WTC11 (cell line): ENCODE measurements at regions not wholly inside any gene's neighbourhood (a gene's known extent, or its start where the extent isn't known, plus 50 kb on each side); places are given as distances from the start of the nearest gene placed in this dataset.

ENCODE experiments used
- ATAC-seq: fragments of 200-7000 bp; cut with Tn5 transposase; 2 replicates; pipeline ENCODE4 v1.10.0; 2021; ENCODE audit warnings: mild to moderate bottlenecking, moderate library complexity
- CTCF ChIA-PET: fragments of 300-600 bp; sonication (Branson Sonifier 250); formaldehyde crosslinking; loops from one replicate; lab custom pipeline; 2021; ENCODE audit warnings: antibody characterized with exemption; lab: Charles Lee
- POLR2A ChIA-PET: fragments of 350-600 bp; sonication (Branson Sonifier 250); formaldehyde crosslinking; loops from one replicate; lab custom pipeline; 2021; ENCODE audit warnings: antibody characterized with exemption; lab: Charles Lee
- DNase-seq: peaks from one replicate; pipeline ENCODE4 v3.0.0; 2021; ENCODE audit warnings: low spot score
- H3K27ac Mint-ChIP-seq: 2 replicates; pipeline ENCODE4 v1.8.0; 2021; ENCODE audit warnings: mixed read lengths
- H3K27me3 Mint-ChIP-seq: 2 replicates; pipeline ENCODE4 v1.8.0; 2021; ENCODE audit warnings: low read depth, mild to moderate bottlenecking, moderate library complexity, mixed read lengths
- H3K36me3 Mint-ChIP-seq: 2 replicates; pipeline ENCODE4 v1.8.0; 2021; ENCODE audit warnings: mixed read lengths
- H3K4me1 Mint-ChIP-seq: 2 replicates; pipeline ENCODE4 v1.8.0; 2022; ENCODE audit warnings: mixed read lengths
- H3K4me3 Mint-ChIP-seq: 2 replicates; pipeline ENCODE4 v1.8.0; 2021; ENCODE audit warnings: mild to moderate bottlenecking, moderate library complexity, mixed read lengths
- H3K9me3 Mint-ChIP-seq: 2 replicates; pipeline ENCODE4 v1.8.0; 2021; ENCODE audit warnings: mixed read lengths
- CREB1 ChIP-seq: sonication (generic); formaldehyde crosslinking; IDR thresholded peaks from 2 replicates; pipeline ENCODE4 v1.8.0; 2023; ENCODE audit warnings: mild to moderate bottlenecking, missing genetic modification reagents
- CREM ChIP-seq: sonication (generic); formaldehyde crosslinking; IDR thresholded peaks from 2 replicates; pipeline ENCODE4 v1.8.1; 2022; ENCODE audit warnings: mild to moderate bottlenecking, missing genetic modification reagents, moderate library complexity
- EMX1 ChIP-seq: fragments of 250-450 bp; sonication (Bioruptor Pico); IDR thresholded peaks from 2 replicates; pipeline ENCODE4 v1.8.0; 2021; ENCODE audit warnings: mild to moderate bottlenecking
- ETV6 ChIP-seq: sonication (generic); formaldehyde crosslinking; IDR thresholded peaks from 2 replicates; pipeline ENCODE4 v1.8.1; 2022; ENCODE audit warnings: mild to moderate bottlenecking, missing genetic modification reagents
- MXD4 ChIP-seq: fragments of 250-450 bp; sonication (Bioruptor Pico); IDR thresholded peaks from 2 replicates; pipeline ENCODE4 v1.8.0; 2021; ENCODE audit warnings: mild to moderate bottlenecking, moderate library complexity, borderline replicate concordance
- NR1H2 ChIP-seq: sonication (generic); formaldehyde crosslinking; IDR thresholded peaks from 2 replicates; pipeline ENCODE4 v1.9.0; 2021; ENCODE audit warnings: mild to moderate bottlenecking, moderate library complexity, missing genetic modification reagents
- RELA ChIP-seq: sonication (generic); formaldehyde crosslinking; IDR thresholded peaks from 2 replicates; pipeline ENCODE4 v1.8.1; 2022; ENCODE audit warnings: missing genetic modification reagents, mild to moderate bottlenecking, borderline replicate concordance
- SMAD4 ChIP-seq: sonication (generic); formaldehyde crosslinking; IDR thresholded peaks from 2 replicates; pipeline ENCODE4 v1.8.0; 2022; ENCODE audit warnings: mild to moderate bottlenecking, missing genetic modification reagents
- TEAD4 ChIP-seq: sonication (generic); formaldehyde crosslinking; IDR thresholded peaks from 2 replicates; pipeline ENCODE4 v1.8.0; 2022; ENCODE audit warnings: mild to moderate bottlenecking, missing genetic modification reagents
- ZNF232 ChIP-seq: sonication (generic); formaldehyde crosslinking; IDR thresholded peaks from 2 replicates; pipeline ENCODE4 v1.8.0; 2022; ENCODE audit warnings: mild to moderate bottlenecking, missing genetic modification reagents
- TF ChIP-seq, protein P1 (sequence below): sonication (generic); formaldehyde crosslinking; IDR thresholded peaks from 2 replicates; pipeline ENCODE4 v1.8.1; 2022; ENCODE audit warnings: missing genetic modification reagents, borderline replicate concordance
- TF ChIP-seq, protein P2 (sequence below): fragments of 200-600 bp; IDR thresholded peaks from 2 replicates; pipeline ENCODE4 v1.8.0; 2022; ENCODE audit warnings: antibody characterized with exemption
- TF ChIP-seq, protein P3 (sequence below): fragments of 250-450 bp; sonication (Bioruptor Pico); IDR thresholded peaks from 2 replicates; pipeline ENCODE4 v1.9.0; 2021; ENCODE audit warnings: mild to moderate bottlenecking
- TF ChIP-seq, protein P4 (sequence below): sonication (generic); formaldehyde crosslinking; IDR thresholded peaks from 2 replicates; pipeline ENCODE4 v1.8.0; 2022; ENCODE audit warnings: missing genetic modification reagents
- TF ChIP-seq, protein P5 (sequence below): sonication (generic); formaldehyde crosslinking; conservative IDR thresholded peaks from 2 replicates; pipeline ENCODE4 v1.8.1; 2023; ENCODE audit warnings: mild to moderate bottlenecking, low read depth, missing genetic modification reagents, moderate library complexity
- TF ChIP-seq, protein P6 (sequence below): fragments of 250-450 bp; sonication (Bioruptor Pico); IDR thresholded peaks from 2 replicates; pipeline ENCODE4 v2.1.2; 2022; ENCODE audit warnings: mild to moderate bottlenecking, moderate library complexity
- TF ChIP-seq, protein P7 (sequence below): sonication (generic); formaldehyde crosslinking; IDR thresholded peaks from 2 replicates; pipeline ENCODE4 v1.8.1; 2023; ENCODE audit warnings: mild to moderate bottlenecking, missing genetic modification reagents, moderate library complexity
- TF ChIP-seq, protein P8 (sequence below): sonication (generic); formaldehyde crosslinking; IDR thresholded peaks from 2 replicates; pipeline ENCODE4 v1.8.0; 2022; ENCODE audit warnings: mild to moderate bottlenecking, missing genetic modification reagents

DNA sequence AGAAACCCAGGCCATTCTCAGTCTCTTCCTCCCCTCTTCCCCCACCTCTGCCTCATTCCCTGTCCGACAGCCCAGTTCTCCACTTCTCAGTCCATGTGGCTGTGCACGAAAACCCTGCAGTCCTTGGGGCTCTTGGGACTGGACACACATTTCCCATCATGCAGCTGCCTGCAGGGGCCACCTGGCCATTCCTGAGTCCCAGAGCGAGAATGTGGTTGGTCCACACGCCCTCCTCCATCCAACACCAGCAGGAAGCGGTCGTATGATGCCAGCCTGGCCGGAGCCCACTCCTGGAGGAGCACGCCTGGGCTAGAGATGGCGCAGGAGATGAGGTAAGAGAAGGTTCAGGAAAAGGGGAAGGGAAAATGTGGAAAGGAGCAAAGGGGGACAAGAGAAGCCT lies 222.5 kb downstream of the USP6NL start (continued):
- TF ChIP-seq, protein P1, sequence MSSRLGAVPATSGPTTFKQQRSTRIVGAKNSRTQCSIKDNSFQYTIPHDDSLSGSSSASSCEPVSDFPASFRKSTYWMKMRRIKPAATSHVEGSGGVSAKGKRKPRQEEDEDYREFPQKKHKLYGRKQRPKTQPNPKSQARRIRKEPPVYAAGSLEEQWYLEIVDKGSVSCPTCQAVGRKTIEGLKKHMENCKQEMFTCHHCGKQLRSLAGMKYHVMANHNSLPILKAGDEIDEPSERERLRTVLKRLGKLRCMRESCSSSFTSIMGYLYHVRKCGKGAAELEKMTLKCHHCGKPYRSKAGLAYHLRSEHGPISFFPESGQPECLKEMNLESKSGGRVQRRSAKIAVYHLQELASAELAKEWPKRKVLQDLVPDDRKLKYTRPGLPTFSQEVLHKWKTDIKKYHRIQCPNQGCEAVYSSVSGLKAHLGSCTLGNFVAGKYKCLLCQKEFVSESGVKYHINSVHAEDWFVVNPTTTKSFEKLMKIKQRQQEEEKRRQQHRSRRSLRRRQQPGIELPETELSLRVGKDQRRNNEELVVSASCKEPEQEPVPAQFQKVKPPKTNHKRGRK (CRISPR knock-in tag): no peak
- TF ChIP-seq ETV6 (CRISPR knock-in tag) (no peak), RELA (no peak)
- TF ChIP-seq, all 79 proteins: peak for 0

DNA sequence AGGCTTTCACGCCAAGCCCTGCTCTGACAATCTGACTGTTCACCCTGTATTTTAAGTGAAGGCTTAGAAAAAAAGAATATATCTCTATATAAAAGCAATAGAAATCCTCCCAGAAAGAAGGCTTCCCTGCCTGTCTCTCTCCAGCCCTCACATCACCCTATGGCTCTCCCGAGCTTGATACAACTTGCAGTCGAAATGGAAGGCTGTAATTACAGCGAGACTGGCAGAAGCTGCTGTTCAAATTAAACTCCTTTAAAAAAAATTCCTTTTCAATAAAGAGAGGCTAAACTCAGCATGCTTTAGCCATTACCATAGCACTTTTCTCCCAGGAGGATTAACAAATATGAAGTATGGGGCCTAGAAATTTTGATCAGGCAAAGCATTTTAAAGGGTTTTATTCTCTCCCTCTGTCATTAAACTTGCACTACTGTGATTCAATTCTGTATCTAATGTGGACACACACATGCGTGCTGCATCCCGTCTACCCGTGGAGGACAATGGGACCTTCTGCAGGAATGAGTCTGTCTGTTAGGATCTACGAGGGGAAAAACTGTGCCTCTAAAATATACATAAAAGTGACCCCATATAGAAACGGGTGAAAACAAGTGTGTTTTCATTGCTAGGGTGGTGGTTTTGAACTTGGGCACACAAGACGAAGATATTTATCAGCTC lies 223.8 kb downstream of the USP6NL start:
- H3K9me3 Mint-ChIP-seq: peaks cover 10% of the 10 kb centered on the region; the same call in 1 of the 2 replicates
- H3K36me3 Mint-ChIP-seq: no peaks in the 10 kb centered on the region
- peaks cover 12% of the 10 kb centered on the region for H3K4me1 Mint-ChIP-seq
- no peak overlapping the region for H3K4me3 Mint-ChIP-seq
- TF ChIP-seq NR1H2 (CRISPR knock-in tag) (no peak), SMAD4 (CRISPR knock-in tag) (no peak), CREM (CRISPR knock-in tag) (no peak), EMX1 (no peak), CREB1 (no peak), MXD4 (CRISPR knock-in tag) (no peak), ZNF232 (CRISPR knock-in tag) (no peak), TEAD4 (no peak)
- TF ChIP-seq, protein P2, sequence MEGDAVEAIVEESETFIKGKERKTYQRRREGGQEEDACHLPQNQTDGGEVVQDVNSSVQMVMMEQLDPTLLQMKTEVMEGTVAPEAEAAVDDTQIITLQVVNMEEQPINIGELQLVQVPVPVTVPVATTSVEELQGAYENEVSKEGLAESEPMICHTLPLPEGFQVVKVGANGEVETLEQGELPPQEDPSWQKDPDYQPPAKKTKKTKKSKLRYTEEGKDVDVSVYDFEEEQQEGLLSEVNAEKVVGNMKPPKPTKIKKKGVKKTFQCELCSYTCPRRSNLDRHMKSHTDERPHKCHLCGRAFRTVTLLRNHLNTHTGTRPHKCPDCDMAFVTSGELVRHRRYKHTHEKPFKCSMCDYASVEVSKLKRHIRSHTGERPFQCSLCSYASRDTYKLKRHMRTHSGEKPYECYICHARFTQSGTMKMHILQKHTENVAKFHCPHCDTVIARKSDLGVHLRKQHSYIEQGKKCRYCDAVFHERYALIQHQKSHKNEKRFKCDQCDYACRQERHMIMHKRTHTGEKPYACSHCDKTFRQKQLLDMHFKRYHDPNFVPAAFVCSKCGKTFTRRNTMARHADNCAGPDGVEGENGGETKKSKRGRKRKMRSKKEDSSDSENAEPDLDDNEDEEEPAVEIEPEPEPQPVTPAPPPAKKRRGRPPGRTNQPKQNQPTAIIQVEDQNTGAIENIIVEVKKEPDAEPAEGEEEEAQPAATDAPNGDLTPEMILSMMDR: no peak
- TF ChIP-seq, protein P3, sequence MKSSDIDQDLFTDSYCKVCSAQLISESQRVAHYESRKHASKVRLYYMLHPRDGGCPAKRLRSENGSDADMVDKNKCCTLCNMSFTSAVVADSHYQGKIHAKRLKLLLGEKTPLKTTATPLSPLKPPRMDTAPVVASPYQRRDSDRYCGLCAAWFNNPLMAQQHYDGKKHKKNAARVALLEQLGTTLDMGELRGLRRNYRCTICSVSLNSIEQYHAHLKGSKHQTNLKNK (CRISPR knock-in tag): no peak
- TF ChIP-seq, protein P4, sequence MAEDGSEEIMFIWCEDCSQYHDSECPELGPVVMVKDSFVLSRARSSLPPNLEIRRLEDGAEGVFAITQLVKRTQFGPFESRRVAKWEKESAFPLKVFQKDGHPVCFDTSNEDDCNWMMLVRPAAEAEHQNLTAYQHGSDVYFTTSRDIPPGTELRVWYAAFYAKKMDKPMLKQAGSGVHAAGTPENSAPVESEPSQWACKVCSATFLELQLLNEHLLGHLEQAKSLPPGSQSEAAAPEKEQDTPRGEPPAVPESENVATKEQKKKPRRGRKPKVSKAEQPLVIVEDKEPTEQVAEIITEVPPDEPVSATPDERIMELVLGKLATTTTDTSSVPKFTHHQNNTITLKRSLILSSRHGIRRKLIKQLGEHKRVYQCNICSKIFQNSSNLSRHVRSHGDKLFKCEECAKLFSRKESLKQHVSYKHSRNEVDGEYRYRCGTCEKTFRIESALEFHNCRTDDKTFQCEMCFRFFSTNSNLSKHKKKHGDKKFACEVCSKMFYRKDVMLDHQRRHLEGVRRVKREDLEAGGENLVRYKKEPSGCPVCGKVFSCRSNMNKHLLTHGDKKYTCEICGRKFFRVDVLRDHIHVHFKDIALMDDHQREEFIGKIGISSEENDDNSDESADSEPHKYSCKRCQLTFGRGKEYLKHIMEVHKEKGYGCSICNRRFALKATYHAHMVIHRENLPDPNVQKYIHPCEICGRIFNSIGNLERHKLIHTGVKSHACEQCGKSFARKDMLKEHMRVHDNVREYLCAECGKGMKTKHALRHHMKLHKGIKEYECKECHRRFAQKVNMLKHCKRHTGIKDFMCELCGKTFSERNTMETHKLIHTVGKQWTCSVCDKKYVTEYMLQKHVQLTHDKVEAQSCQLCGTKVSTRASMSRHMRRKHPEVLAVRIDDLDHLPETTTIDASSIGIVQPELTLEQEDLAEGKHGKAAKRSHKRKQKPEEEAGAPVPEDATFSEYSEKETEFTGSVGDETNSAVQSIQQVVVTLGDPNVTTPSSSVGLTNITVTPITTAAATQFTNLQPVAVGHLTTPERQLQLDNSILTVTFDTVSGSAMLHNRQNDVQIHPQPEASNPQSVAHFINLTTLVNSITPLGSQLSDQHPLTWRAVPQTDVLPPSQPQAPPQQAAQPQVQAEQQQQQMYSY (CRISPR knock-in tag): no peak
- TF ChIP-seq, protein P5, sequence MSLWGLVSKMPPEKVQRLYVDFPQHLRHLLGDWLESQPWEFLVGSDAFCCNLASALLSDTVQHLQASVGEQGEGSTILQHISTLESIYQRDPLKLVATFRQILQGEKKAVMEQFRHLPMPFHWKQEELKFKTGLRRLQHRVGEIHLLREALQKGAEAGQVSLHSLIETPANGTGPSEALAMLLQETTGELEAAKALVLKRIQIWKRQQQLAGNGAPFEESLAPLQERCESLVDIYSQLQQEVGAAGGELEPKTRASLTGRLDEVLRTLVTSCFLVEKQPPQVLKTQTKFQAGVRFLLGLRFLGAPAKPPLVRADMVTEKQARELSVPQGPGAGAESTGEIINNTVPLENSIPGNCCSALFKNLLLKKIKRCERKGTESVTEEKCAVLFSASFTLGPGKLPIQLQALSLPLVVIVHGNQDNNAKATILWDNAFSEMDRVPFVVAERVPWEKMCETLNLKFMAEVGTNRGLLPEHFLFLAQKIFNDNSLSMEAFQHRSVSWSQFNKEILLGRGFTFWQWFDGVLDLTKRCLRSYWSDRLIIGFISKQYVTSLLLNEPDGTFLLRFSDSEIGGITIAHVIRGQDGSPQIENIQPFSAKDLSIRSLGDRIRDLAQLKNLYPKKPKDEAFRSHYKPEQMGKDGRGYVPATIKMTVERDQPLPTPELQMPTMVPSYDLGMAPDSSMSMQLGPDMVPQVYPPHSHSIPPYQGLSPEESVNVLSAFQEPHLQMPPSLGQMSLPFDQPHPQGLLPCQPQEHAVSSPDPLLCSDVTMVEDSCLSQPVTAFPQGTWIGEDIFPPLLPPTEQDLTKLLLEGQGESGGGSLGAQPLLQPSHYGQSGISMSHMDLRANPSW (CRISPR knock-in tag): no peak
- TF ChIP-seq, protein P6, sequence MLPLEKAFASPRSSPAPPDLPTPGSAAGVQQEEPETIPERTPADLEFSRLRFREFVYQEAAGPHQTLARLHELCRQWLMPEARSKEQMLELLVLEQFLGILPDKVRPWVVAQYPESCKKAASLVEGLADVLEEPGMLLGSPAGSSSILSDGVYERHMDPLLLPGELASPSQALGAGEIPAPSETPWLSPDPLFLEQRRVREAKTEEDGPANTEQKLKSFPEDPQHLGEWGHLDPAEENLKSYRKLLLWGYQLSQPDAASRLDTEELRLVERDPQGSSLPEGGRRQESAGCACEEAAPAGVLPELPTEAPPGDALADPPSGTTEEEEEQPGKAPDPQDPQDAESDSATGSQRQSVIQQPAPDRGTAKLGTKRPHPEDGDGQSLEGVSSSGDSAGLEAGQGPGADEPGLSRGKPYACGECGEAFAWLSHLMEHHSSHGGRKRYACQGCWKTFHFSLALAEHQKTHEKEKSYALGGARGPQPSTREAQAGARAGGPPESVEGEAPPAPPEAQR (CRISPR knock-in tag): no peak
- TF ChIP-seq, protein P7, sequence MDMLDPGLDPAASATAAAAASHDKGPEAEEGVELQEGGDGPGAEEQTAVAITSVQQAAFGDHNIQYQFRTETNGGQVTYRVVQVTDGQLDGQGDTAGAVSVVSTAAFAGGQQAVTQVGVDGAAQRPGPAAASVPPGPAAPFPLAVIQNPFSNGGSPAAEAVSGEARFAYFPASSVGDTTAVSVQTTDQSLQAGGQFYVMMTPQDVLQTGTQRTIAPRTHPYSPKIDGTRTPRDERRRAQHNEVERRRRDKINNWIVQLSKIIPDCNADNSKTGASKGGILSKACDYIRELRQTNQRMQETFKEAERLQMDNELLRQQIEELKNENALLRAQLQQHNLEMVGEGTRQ (CRISPR knock-in tag): no peak
- TF ChIP-seq, protein P8, sequence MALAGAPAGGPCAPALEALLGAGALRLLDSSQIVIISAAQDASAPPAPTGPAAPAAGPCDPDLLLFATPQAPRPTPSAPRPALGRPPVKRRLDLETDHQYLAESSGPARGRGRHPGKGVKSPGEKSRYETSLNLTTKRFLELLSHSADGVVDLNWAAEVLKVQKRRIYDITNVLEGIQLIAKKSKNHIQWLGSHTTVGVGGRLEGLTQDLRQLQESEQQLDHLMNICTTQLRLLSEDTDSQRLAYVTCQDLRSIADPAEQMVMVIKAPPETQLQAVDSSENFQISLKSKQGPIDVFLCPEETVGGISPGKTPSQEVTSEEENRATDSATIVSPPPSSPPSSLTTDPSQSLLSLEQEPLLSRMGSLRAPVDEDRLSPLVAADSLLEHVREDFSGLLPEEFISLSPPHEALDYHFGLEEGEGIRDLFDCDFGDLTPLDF: no peak
- H3K27ac Mint-ChIP-seq: no peak overlapping the region
- CTCF ChIA-PET: interaction anchor here (1.0 to 1.1 kb wide), 2 partner anchors 8 to 27 kb away, joined by 3 read pairs; no protein-coding TSS in a partner anchor
- ATAC-seq: no peak
- no peaks in the 10 kb centered on the region; the same call in 1 of the 2 replicates for H3K27me3 Mint-ChIP-seq
- DNase-seq: no peak
- POLR2A ChIA-PET: no interaction called here
